GM19023 (cell line): ENCODE measurements at regions not wholly inside any gene's neighbourhood (a gene's known extent, or its start where the extent isn't known, plus 50 kb on each side); places are given as distances from the start of the nearest gene placed in this dataset.
"Not testable (repeated sequence)": the region's sequence is repeated elsewhere in the genome, so short reads cannot be mapped to it uniquely, and the experiment has no call there.

Experiments used
- ATAC-seq: cut with Tn5 transposase; IDR thresholded peaks from one replicate; pipeline ENCODE4 v1.9.1; 2021; ENCODE audit warnings: mild to moderate bottlenecking, moderate library complexity; ENCODE audit not compliant: unreplicated experiment

GRCh38 chr3:148534089-148534988 is 163.4 kb upstream of the AGTR1 start:
- no peak for ATAC-seq

- ATAC-seq: no peak
Observed at GRCh38 chr3:148535001-148535400, 162.7 kb upstream of the AGTR1 start.

GRCh38 chr3:148540266-148540665 is 157.4 kb upstream of the AGTR1 start:
- no peak for ATAC-seq

GRCh38 chr3:148540851-148541250 is 156.9 kb upstream of the AGTR1 start:
- no peak for ATAC-seq

GRCh38 chr3:148546959-148547358 is 150.7 kb upstream of the AGTR1 start:
- no peak for ATAC-seq

- ATAC-seq: no peak
Observed at GRCh38 chr3:148551767-148552260, 145.9 kb upstream of the AGTR1 start.

- ATAC-seq: no peak
Observed at GRCh38 chr3:148554367-148554766, 143.3 kb upstream of the AGTR1 start.

- ATAC-seq: no peak
Observed at GRCh38 chr3:148556664-148557063, 141.0 kb upstream of the AGTR1 start.

- not testable (repeated sequence) for ATAC-seq
Observed at GRCh38 chr3:148577579-148577978, 120.1 kb upstream of the AGTR1 start.

- no peak for ATAC-seq
Observed at GRCh38 chr3:148582126-148582525, 115.6 kb upstream of the AGTR1 start.

- ATAC-seq: no peak
Observed at GRCh38 chr3:148583793-148584192, 113.9 kb upstream of the AGTR1 start.

GRCh38 chr3:148584438-148584837 is 113.3 kb upstream of the AGTR1 start:
- no peak for ATAC-seq

- no peak for ATAC-seq
Observed at GRCh38 chr3:148585671-148586379, 111.9 kb upstream of the AGTR1 start.

GRCh38 chr3:148588291-148588690 is 109.4 kb upstream of the AGTR1 start:
- no peak for ATAC-seq

- no peak for ATAC-seq
Observed at GRCh38 chr3:148591525-148591924, 106.2 kb upstream of the AGTR1 start.

GRCh38 chr3:148598619-148599018 is 99.1 kb upstream of the AGTR1 start:
- ATAC-seq: no peak

GRCh38 chr3:148599481-148599880 is 98.2 kb upstream of the AGTR1 start:
- ATAC-seq: no peak

- ATAC-seq: no peak
Observed at GRCh38 chr3:148600440-148600839, 97.3 kb upstream of the AGTR1 start.

- no peak for ATAC-seq
Observed at GRCh38 chr3:148600902-148601765, 96.6 kb upstream of the AGTR1 start.

GRCh38 chr3:148601766-148602685 is 95.7 kb upstream of the AGTR1 start:
- no peak for ATAC-seq
